Fibroblast of mammary gland (primary cell): ENCODE measurements at regions not wholly inside any gene's neighbourhood (a gene's known extent, or its start where the extent isn't known, plus 50 kb on each side); places are given as distances from the start of the nearest gene placed in this dataset.

Experiments used
- DNase-seq: peaks from one replicate; pipeline ENCODE4 v3.0.0-alpha.2; 2010; ENCODE audit warnings: low read depth
- H3K4me3 ChIP-seq: 2 replicates; pipeline ENCODE4 v1.5.1; 2011; ENCODE audit warnings: low read depth, mild to moderate bottlenecking, low read length, moderate library complexity; ENCODE audit not compliant: control insufficient read depth
- TF ChIP-seq, protein P1 (sequence below): conservative IDR thresholded peaks from 2 replicates; pipeline ENCODE4 v1.5.1; 2011; ENCODE audit warnings: low read depth, low read length, inconsistent platforms; ENCODE audit not compliant: control insufficient read depth, insufficient read depth

DNA sequence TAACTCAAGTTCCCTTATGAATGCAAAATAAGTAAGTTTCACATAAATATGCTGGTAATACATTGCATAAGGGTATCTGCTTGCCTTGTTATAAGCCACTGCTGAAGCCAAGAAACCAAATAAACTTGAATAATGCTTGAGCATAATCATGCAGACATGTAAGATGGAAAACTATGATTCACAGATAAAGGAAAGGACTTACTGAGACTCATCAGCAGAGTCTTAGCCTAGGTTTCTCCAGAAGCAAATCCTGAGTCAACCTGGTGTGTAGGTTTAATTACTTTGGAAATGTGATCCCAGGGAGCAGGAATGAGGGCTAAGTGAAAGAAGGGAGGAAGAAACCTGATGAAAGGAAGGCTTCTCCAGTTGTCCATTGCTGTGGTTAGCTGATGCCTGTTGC lies 107.7 kb upstream of the BTG1 start:
- no peak for DNase-seq
- TF ChIP-seq, protein P1, sequence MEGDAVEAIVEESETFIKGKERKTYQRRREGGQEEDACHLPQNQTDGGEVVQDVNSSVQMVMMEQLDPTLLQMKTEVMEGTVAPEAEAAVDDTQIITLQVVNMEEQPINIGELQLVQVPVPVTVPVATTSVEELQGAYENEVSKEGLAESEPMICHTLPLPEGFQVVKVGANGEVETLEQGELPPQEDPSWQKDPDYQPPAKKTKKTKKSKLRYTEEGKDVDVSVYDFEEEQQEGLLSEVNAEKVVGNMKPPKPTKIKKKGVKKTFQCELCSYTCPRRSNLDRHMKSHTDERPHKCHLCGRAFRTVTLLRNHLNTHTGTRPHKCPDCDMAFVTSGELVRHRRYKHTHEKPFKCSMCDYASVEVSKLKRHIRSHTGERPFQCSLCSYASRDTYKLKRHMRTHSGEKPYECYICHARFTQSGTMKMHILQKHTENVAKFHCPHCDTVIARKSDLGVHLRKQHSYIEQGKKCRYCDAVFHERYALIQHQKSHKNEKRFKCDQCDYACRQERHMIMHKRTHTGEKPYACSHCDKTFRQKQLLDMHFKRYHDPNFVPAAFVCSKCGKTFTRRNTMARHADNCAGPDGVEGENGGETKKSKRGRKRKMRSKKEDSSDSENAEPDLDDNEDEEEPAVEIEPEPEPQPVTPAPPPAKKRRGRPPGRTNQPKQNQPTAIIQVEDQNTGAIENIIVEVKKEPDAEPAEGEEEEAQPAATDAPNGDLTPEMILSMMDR = no peak
- H3K4me3 ChIP-seq = no peak overlapping the region

DNA sequence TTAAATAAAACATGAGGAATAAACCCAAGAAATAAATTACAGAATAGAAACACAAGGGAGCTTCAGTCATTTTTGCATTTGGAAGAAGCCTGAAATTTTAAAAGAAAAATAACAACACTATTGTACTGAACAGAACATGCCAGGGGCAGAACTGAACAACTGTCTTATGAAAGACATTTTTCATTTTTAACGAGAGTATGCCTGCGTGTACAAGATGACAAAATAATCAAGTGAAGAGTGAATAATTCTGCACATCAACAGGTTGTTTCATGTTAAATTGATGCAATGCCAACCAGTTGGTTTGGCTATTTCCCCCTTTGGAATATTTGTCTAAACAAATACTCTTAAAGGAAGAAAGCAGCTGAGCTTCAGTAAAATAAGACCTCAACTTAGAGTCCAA lies 103.3 kb upstream of the BTG1 start:
- no peak overlapping the region for H3K4me3 ChIP-seq
- no peak for DNase-seq
- TF ChIP-seq, protein P1 = no peak

GRCh38 chr12:92244036-92244435 lies 98.4 kb upstream of the BTG1 start:
- no peak overlapping the region for H3K4me3 ChIP-seq
- TF ChIP-seq, protein P1 = peak; percentile 28
- DNase-seq = peak; percentile 82

GRCh38 chr12:92242907-92243306 lies 97.3 kb upstream of the BTG1 start:
- DNase-seq = peak; percentile 91
- TF ChIP-seq, protein P1 = no peak

GRCh38 chr12:92237762-92238523 lies 92.3 kb upstream of the BTG1 start:
- no peak overlapping the region for H3K4me3 ChIP-seq
- TF ChIP-seq, protein P1 = no peak
- DNase-seq = no peak

More at GRCh38 chr12:92242907-92243306, 97.3 kb upstream of the BTG1 start:
- no peak overlapping the region for H3K4me3 ChIP-seq

GRCh38 chr12:92237262-92237661 lies 91.6 kb upstream of the BTG1 start:
- H3K4me3 ChIP-seq = no peak overlapping the region
- no peak for DNase-seq
- TF ChIP-seq, protein P1 = no peak
